ENCODE measurements at regions not wholly inside any gene's neighbourhood (a gene's known extent, or its start where the extent isn't known, plus 50 kb on each side); places are given as distances from the start of the nearest gene placed in this dataset.
A peak's percentile ranks its signal among the peaks of the same experiment; 100 is the strongest.

DNA sequence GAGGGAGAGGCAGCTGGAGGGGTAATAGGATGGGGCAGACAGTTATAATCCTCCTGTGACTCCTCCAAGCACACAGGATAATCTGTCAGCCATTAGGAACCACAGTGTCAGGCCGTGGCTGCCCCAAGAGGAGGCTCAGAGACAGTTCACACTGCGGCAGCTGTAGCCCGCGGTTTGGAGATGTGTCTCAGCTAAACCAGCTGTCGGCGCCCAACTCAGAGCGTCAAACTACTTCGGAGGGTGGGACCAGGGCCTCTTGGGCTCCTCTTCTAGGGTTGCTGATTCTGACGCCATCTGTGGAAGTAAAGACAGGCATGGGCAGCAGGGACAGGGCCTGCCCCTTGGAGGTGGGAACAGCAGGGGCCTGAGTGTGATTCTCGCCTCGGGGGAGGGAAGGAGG lies 309.8 kb downstream of the CDC5L start:
- H3T11ph ChIP-seq (ENCODE audit: low read length): no peak overlapping the region
- H3K4me3 Mint-ChIP-seq: no peak overlapping the region
- H3K79me2 ChIP-seq (ENCODE audit: insufficient read depth, low read length): no peaks in the 10 kb centered on the region
- no peak overlapping the region for H2BK5ac ChIP-seq (ENCODE audit: insufficient read length, low read length)
- H3K27me3 Mint-ChIP-seq (ENCODE audit: low read depth): peaks cover 6% of the 10 kb centered on the region; the same call in 1 of the 2 replicates
- H3K4me2 ChIP-seq (ENCODE audit: insufficient read depth, insufficient read length, low read length): no peak overlapping the region
- H2BK12ac ChIP-seq (ENCODE audit: insufficient read length, low read depth, low read length): no peak overlapping the region
- H4K8ac ChIP-seq (replicated peaks; ENCODE audit: insufficient read length, low read depth, low read length): no peak overlapping the region
- H4K20me1 ChIP-seq (ENCODE audit: control insufficient read depth, insufficient read depth, insufficient read length): no peaks in the 10 kb centered on the region
- H3K27ac Mint-ChIP-seq: 0 out of 7 replicates have a peak overlapping the region, but pooled peaks of 1 of the 3 experiments have one; percentile 24
- DNase-seq: peak; percentile 47
- H3K4me1 Mint-ChIP-seq: peaks cover 14 to 18% of the 10 kb centered on the region in 2 experiments
- no peak overlapping the region for H2BK120ac ChIP-seq (ENCODE audit: low read depth, low read length, poor library complexity, severe bottlenecking)
- H3K23me2 ChIP-seq (ENCODE audit: insufficient read length, low read depth, low read length, poor library complexity, severe bottlenecking): no peaks in the 10 kb centered on the region
- H4K91ac ChIP-seq (ENCODE audit: insufficient read length, low read depth, low read length): no peak overlapping the region
- TF ChIP-seq, protein P1, sequence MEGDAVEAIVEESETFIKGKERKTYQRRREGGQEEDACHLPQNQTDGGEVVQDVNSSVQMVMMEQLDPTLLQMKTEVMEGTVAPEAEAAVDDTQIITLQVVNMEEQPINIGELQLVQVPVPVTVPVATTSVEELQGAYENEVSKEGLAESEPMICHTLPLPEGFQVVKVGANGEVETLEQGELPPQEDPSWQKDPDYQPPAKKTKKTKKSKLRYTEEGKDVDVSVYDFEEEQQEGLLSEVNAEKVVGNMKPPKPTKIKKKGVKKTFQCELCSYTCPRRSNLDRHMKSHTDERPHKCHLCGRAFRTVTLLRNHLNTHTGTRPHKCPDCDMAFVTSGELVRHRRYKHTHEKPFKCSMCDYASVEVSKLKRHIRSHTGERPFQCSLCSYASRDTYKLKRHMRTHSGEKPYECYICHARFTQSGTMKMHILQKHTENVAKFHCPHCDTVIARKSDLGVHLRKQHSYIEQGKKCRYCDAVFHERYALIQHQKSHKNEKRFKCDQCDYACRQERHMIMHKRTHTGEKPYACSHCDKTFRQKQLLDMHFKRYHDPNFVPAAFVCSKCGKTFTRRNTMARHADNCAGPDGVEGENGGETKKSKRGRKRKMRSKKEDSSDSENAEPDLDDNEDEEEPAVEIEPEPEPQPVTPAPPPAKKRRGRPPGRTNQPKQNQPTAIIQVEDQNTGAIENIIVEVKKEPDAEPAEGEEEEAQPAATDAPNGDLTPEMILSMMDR (conservative IDR thresholded peaks at IDR 0.05): no peak
- H4K5ac ChIP-seq (ENCODE audit: insufficient read length, low read depth, low read length): no peak overlapping the region
- no peak overlapping the region for H3K56ac ChIP-seq (ENCODE audit: insufficient read length, low read depth, low read length)
- peaks cover 2% of the 10 kb centered on the region; the same call in 1 of the 2 replicates for H3K4me1 ChIP-seq (ENCODE audit: insufficient read depth, low read length)
- no peaks in the 10 kb centered on the region for H3K9me3 Mint-ChIP-seq
- no peak overlapping the region for H3K9ac ChIP-seq (ENCODE audit: extremely low read depth, insufficient read length, low read length)
- H3K36me3 Mint-ChIP-seq (ENCODE audit: insufficient read depth in 1 of 3, low read depth in 3 of 3): no peaks in the 10 kb centered on the region
- H3K27me3 ChIP-seq (ENCODE audit: insufficient read depth, low read length): no peaks in the 10 kb centered on the region
- no peak overlapping the region for H2BK20ac ChIP-seq (ENCODE audit: low read depth, low read length, poor library complexity, severe bottlenecking)
- H3K79me1 ChIP-seq (ENCODE audit: insufficient read depth, low read depth, low read length, poor library complexity, severe bottlenecking): no peaks in the 10 kb centered on the region
- no peak overlapping the region for H2AK5ac ChIP-seq (ENCODE audit: insufficient read length, low read length)
- no peak overlapping the region for H3K18ac ChIP-seq (ENCODE audit: insufficient read length, low read depth, low read length)
- no CpG with 5 or more reads among the region's 11 CpGs for WGBS (ENCODE audit: extremely low coverage, insufficient read length, low lambda C conversion rate)
- H3K9me3 ChIP-seq (ENCODE audit: control insufficient read depth, low read depth, low read length): no peaks in the 10 kb centered on the region
- H3K14ac ChIP-seq (ENCODE audit: insufficient read depth, low read length): no peak overlapping the region
- no peak overlapping the region for H2AFZ ChIP-seq (ENCODE audit: low read length)
- H3K23ac ChIP-seq (ENCODE audit: insufficient read length, low read depth, low read length): no peak overlapping the region
- H3K27ac ChIP-seq (ENCODE audit: insufficient read length, low read depth, low read length): no peak overlapping the region
- no peak overlapping the region for H3K4ac ChIP-seq (ENCODE audit: low read depth, low read length)
- H2BK15ac ChIP-seq (ENCODE audit: low read depth, low read length): no peak overlapping the region

All from H9 (cell line).